SH-SY5Y (cell line): ENCODE measurements at regions not wholly inside any gene's neighbourhood (a gene's known extent, or its start where the extent isn't known, plus 50 kb on each side); places are given as distances from the start of the nearest gene placed in this dataset.

ENCODE experiments used
- GATA2 ChIP-seq: IDR thresholded peaks from 2 replicates; pipeline ENCODE4 v1.6.1; 2011; ENCODE audit warnings: mild to moderate bottlenecking, low read depth, low read length
- GATA3 ChIP-seq: IDR thresholded peaks from 2 replicates; pipeline ENCODE4 v1.6.1; 2011; ENCODE audit warnings: low read depth, mild to moderate bottlenecking, low read length, moderate library complexity

DNA sequence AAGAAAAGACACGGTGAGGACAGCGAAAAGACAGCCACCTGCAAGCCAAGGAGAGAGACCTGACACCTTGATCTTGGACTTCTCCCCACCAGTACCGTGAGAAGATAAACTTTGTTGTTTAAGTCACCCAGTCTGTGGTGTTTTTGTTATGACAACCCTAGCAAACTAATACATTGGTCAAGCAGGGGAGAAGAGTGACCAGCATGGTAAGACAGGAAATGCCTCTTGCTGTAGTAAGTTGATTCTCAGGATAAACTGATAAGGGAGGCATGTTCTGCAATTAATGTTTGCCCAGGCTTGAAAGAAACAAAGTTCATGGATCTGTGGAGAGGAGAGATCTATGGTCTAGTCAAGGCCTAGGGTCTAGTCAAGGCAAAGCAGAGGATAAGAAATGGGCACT is 801.2 kb downstream of the MAT2B start:
- TF ChIP-seq GATA3 (no peak), GATA2 (no peak)
